HEK293 (cell line): ENCODE measurements at regions not wholly inside any gene's neighbourhood (a gene's known extent, or its start where the extent isn't known, plus 50 kb on each side); places are given as distances from the start of the nearest gene placed in this dataset.

Experiments used
- OSR2 ChIP-seq: fragments of 450-650 bp; formaldehyde crosslinking; IDR thresholded peaks from 2 replicates; pipeline ENCODE4 v1.5.1; 2016; ENCODE audit warnings: missing biosample characterization, missing genetic modification characterization
- TRIM28 ChIP-seq: IDR thresholded peaks from 2 replicates; pipeline ENCODE4 v1.6.1; 2011; ENCODE audit warnings: low read length, control low read depth, borderline replicate concordance
- ZBTB7A ChIP-seq: fragments of 450-650 bp; formaldehyde crosslinking; IDR thresholded peaks from 2 replicates; pipeline ENCODE4 v1.5.1; 2016; ENCODE audit warnings: low read depth, missing biosample characterization, missing genetic modification characterization
- ZFP41 ChIP-seq: fragments of 450-650 bp; formaldehyde crosslinking; IDR thresholded peaks from 2 replicates; pipeline ENCODE4 v1.5.1; 2016; ENCODE audit warnings: missing biosample characterization, missing genetic modification characterization, borderline replicate concordance
- ZNF23 ChIP-seq: fragments of 450-650 bp; formaldehyde crosslinking; IDR thresholded peaks from 2 replicates; pipeline ENCODE4 v1.5.1; 2016; ENCODE audit warnings: missing biosample characterization, missing genetic modification characterization, borderline replicate concordance
- ZNF302 ChIP-seq: fragments of 450-650 bp; formaldehyde crosslinking; IDR thresholded peaks from 2 replicates; pipeline ENCODE4 v1.5.1; 2016; ENCODE audit warnings: missing biosample characterization, missing genetic modification characterization, low read depth
- ZNF391 ChIP-seq: fragments of 450-650 bp; formaldehyde crosslinking; IDR thresholded peaks from 2 replicates; pipeline ENCODE4 v1.5.1; 2016; ENCODE audit warnings: low read depth, missing biosample characterization, missing genetic modification characterization, borderline replicate concordance
- ZNF416 ChIP-seq: fragments of 450-650 bp; formaldehyde crosslinking; IDR thresholded peaks from 2 replicates; pipeline ENCODE4 v1.5.1; 2016; ENCODE audit warnings: missing biosample characterization, missing genetic modification characterization
- ZNF596 ChIP-seq: fragments of 450-650 bp; IDR thresholded peaks from 2 replicates; pipeline ENCODE4 v1.5.0; 2018; ENCODE audit warnings: missing biosample characterization, mild to moderate bottlenecking, missing genetic modification characterization, moderate library complexity
- TF ChIP-seq, protein P1 (sequence below): fragments of 450-650 bp; formaldehyde crosslinking; IDR thresholded peaks from 2 replicates; pipeline ENCODE4 v1.5.1; 2016; ENCODE audit warnings: missing biosample characterization, missing genetic modification characterization
- TF ChIP-seq, protein P2 (sequence below): sonication (generic); formaldehyde crosslinking; IDR thresholded peaks from 2 replicates; pipeline ENCODE4 v1.8.1; 2022; ENCODE audit warnings: mild to moderate bottlenecking, moderate library complexity, missing genetic modification reagents
- TF ChIP-seq, protein P3 (sequence below): fragments of 450-650 bp; formaldehyde crosslinking; IDR thresholded peaks from 2 replicates; pipeline ENCODE4 v1.5.1; 2016; ENCODE audit warnings: missing biosample characterization, missing genetic modification characterization

DNA sequence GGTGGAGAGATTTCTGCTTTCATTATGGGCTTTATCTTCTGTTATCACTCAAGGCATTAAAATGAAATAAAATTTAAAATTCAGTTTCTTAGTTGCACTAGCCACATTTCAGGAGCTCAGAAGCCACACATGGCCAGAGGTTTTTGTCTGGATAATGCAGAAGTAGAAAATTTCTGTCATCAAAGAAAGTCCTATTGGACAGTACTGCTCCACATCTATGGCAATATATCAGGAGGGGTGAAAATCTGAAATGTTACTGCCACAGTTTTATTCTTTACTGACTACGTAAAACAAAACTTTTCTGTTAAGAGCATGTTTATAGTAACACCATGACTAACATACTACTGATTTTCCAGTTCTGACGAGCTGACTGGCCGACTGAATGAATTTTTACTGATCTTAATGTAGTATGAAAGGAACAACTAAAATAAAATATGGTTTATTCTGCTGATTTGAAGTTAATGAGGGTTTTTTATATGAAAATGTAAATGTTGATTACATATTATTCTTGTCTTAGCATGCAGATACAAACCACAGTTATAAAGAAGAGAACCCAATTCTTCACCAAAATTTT is 264.0 kb upstream of the HAND2 start:
- TF ChIP-seq ZFP41 (tag by site-specific recombination) (no peak), ZNF596 (tag by site-specific recombination) (no peak), ZNF23 (tag by site-specific recombination) (no peak), ZBTB7A (no peak), ZNF416 (tag by site-specific recombination) (no peak), TRIM28 (no peak), ZNF391 (tag by site-specific recombination) (no peak), OSR2 (tag by site-specific recombination) (no peak), ZNF302 (tag by site-specific recombination) (no peak)
- TF ChIP-seq, protein P1, sequence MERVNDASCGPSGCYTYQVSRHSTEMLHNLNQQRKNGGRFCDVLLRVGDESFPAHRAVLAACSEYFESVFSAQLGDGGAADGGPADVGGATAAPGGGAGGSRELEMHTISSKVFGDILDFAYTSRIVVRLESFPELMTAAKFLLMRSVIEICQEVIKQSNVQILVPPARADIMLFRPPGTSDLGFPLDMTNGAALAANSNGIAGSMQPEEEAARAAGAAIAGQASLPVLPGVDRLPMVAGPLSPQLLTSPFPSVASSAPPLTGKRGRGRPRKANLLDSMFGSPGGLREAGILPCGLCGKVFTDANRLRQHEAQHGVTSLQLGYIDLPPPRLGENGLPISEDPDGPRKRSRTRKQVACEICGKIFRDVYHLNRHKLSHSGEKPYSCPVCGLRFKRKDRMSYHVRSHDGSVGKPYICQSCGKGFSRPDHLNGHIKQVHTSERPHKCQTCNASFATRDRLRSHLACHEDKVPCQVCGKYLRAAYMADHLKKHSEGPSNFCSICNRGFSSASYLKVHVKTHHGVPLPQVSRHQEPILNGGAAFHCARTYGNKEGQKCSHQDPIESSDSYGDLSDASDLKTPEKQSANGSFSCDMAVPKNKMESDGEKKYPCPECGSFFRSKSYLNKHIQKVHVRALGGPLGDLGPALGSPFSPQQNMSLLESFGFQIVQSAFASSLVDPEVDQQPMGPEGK = no peak
- TF ChIP-seq, protein P2, sequence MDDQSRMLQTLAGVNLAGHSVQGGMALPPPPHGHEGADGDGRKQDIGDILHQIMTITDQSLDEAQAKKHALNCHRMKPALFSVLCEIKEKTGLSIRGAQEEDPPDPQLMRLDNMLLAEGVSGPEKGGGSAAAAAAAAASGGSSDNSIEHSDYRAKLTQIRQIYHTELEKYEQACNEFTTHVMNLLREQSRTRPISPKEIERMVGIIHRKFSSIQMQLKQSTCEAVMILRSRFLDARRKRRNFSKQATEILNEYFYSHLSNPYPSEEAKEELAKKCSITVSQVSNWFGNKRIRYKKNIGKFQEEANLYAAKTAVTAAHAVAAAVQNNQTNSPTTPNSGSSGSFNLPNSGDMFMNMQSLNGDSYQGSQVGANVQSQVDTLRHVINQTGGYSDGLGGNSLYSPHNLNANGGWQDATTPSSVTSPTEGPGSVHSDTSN (CRISPR knock-in tag) = no peak
- TF ChIP-seq, protein P3, sequence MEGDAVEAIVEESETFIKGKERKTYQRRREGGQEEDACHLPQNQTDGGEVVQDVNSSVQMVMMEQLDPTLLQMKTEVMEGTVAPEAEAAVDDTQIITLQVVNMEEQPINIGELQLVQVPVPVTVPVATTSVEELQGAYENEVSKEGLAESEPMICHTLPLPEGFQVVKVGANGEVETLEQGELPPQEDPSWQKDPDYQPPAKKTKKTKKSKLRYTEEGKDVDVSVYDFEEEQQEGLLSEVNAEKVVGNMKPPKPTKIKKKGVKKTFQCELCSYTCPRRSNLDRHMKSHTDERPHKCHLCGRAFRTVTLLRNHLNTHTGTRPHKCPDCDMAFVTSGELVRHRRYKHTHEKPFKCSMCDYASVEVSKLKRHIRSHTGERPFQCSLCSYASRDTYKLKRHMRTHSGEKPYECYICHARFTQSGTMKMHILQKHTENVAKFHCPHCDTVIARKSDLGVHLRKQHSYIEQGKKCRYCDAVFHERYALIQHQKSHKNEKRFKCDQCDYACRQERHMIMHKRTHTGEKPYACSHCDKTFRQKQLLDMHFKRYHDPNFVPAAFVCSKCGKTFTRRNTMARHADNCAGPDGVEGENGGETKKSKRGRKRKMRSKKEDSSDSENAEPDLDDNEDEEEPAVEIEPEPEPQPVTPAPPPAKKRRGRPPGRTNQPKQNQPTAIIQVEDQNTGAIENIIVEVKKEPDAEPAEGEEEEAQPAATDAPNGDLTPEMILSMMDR (tag by site-specific recombination) = no peak
